ENCODE measurements at regions not wholly inside any gene's neighbourhood (a gene's known extent, or its start where the extent isn't known, plus 50 kb on each side); places are given as distances from the start of the nearest gene placed in this dataset.

GRCh38 chr4:54902271-54902670, 223.1 kb downstream of the KDR start:
- no peak for DNase-seq (ENCODE audit: low read depth, low spot score)
- intact Hi-C loops (cut with micrococcal nuclease; ENCODE audit: unreplicated experiment): no loop called here
- CTCF ChIA-PET: no interaction called here

DNA sequence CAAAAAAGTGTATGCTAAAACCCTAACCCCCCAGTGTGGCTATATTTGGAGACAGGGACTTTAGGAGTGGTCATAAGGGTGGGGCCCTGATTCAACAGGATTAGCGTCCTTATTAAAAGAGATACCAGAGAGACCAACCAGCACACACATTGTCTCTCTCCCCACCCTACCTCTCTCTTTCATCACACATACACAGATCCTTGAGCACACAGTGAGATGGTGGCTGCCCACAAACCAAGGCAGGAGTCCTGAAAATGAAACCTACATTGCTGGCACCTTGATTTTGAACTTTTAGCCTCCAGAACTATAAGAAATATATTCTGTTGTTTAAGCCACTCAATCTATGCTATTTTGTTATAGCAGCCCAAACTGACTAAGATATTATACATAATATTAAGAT, 224.2 kb downstream of the KDR start:
- BruUV-seq (replicated peaks): no TSS peak
- in situ Hi-C loops (cut with HindIII; ENCODE audit: low pct_unique_long_range_greater_than_20kb, low sequenced_read_pairs) (no loop called here), intact Hi-C loops (cut with micrococcal nuclease; ENCODE audit: unreplicated experiment) (no loop called here)
- H3K27me3 ChIP-seq (ENCODE audit: control insufficient read depth, insufficient read depth, low read length): no peaks in the 10 kb centered on the region
- H3K27ac ChIP-seq (ENCODE audit: low read length): no peak overlapping the region
- TF ChIP-seq POLR2AphosphoS5 (IDR thresholded peaks at IDR 0.05; ENCODE audit: low read depth, low read length) (no peak), SIN3A (IDR thresholded peaks at IDR 0.05; ENCODE audit: borderline replicate concordance, insufficient read depth, low read depth, low read length) (no peak)
- TF ChIP-seq, protein P1, sequence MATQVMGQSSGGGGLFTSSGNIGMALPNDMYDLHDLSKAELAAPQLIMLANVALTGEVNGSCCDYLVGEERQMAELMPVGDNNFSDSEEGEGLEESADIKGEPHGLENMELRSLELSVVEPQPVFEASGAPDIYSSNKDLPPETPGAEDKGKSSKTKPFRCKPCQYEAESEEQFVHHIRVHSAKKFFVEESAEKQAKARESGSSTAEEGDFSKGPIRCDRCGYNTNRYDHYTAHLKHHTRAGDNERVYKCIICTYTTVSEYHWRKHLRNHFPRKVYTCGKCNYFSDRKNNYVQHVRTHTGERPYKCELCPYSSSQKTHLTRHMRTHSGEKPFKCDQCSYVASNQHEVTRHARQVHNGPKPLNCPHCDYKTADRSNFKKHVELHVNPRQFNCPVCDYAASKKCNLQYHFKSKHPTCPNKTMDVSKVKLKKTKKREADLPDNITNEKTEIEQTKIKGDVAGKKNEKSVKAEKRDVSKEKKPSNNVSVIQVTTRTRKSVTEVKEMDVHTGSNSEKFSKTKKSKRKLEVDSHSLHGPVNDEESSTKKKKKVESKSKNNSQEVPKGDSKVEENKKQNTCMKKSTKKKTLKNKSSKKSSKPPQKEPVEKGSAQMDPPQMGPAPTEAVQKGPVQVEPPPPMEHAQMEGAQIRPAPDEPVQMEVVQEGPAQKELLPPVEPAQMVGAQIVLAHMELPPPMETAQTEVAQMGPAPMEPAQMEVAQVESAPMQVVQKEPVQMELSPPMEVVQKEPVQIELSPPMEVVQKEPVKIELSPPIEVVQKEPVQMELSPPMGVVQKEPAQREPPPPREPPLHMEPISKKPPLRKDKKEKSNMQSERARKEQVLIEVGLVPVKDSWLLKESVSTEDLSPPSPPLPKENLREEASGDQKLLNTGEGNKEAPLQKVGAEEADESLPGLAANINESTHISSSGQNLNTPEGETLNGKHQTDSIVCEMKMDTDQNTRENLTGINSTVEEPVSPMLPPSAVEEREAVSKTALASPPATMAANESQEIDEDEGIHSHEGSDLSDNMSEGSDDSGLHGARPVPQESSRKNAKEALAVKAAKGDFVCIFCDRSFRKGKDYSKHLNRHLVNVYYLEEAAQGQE (IDR thresholded peaks at IDR 0.05; ENCODE audit: insufficient read depth in 1 of 2, low read depth in 2 of 2, low read length in 1 of 2): no peak
- DNase-seq (ENCODE audit: low read depth, low spot score) (no peak), ATAC-seq (no peak)
- no peak overlapping the region for H3K4me3 ChIP-seq (ENCODE audit: low read depth in 2 of 2, low read length in 2 of 2)
- no peaks in the 10 kb centered on the region for H3K36me3 ChIP-seq (ENCODE audit: control insufficient read depth, insufficient read depth, low read length)
- ChIA-PET CTCF (no interaction called here), POLR2A (no interaction called here)
- no peaks in the 10 kb centered on the region for H3K4me1 ChIP-seq (ENCODE audit: control insufficient read depth, insufficient read depth, low read length)
- H3K9me3 ChIP-seq (ENCODE audit: control insufficient read depth, insufficient read depth, low read depth, low read length): no peaks in the 10 kb centered on the region

More at GRCh38 chr4:54902271-54902670, 223.1 kb downstream of the KDR start:
- Histone ChIP-seq H3K27ac (ENCODE audit: low read length) (no peak overlapping the region), H3K27me3 (ENCODE audit: control insufficient read depth, insufficient read depth, low read length) (no peaks in the 10 kb centered on the region), H3K9me3 (ENCODE audit: control insufficient read depth, insufficient read depth, low read depth, low read length) (no peaks in the 10 kb centered on the region), H3K4me1 (ENCODE audit: control insufficient read depth, insufficient read depth, low read length) (no peaks in the 10 kb centered on the region), H3K36me3 (ENCODE audit: control insufficient read depth, insufficient read depth, low read length) (no peaks in the 10 kb centered on the region), H3K4me3 (ENCODE audit: low read depth in 2 of 2, low read length in 2 of 2) (no peak overlapping the region)
- in situ Hi-C loops (cut with HindIII; ENCODE audit: low pct_unique_long_range_greater_than_20kb, low sequenced_read_pairs): no loop called here
- no TSS peak for BruUV-seq (replicated peaks)
- no peak for ATAC-seq
- TF ChIP-seq TCF7L2 (IDR thresholded peaks at IDR 0.05; ENCODE audit: low read depth, low read length): no peak
- TF ChIP-seq POLR2AphosphoS5 (IDR thresholded peaks at IDR 0.05; ENCODE audit: low read depth, low read length): no peak
- TF ChIP-seq, protein P2, sequence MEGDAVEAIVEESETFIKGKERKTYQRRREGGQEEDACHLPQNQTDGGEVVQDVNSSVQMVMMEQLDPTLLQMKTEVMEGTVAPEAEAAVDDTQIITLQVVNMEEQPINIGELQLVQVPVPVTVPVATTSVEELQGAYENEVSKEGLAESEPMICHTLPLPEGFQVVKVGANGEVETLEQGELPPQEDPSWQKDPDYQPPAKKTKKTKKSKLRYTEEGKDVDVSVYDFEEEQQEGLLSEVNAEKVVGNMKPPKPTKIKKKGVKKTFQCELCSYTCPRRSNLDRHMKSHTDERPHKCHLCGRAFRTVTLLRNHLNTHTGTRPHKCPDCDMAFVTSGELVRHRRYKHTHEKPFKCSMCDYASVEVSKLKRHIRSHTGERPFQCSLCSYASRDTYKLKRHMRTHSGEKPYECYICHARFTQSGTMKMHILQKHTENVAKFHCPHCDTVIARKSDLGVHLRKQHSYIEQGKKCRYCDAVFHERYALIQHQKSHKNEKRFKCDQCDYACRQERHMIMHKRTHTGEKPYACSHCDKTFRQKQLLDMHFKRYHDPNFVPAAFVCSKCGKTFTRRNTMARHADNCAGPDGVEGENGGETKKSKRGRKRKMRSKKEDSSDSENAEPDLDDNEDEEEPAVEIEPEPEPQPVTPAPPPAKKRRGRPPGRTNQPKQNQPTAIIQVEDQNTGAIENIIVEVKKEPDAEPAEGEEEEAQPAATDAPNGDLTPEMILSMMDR (IDR thresholded peaks at IDR 0.05): no peak
- TF ChIP-seq, protein P1 (IDR thresholded peaks at IDR 0.05; ENCODE audit: insufficient read depth in 1 of 2, low read depth in 2 of 2, low read length in 1 of 2): no peak
- TF ChIP-seq SIN3A (IDR thresholded peaks at IDR 0.05; ENCODE audit: borderline replicate concordance, insufficient read depth, low read depth, low read length): no peak
- POLR2A ChIA-PET: no interaction called here

Data from Panc1 (cell line).